ACHN (cell line): ENCODE measurements at regions not wholly inside any gene's neighbourhood (a gene's known extent, or its start where the extent isn't known, plus 50 kb on each side); places are given as distances from the start of the nearest gene placed in this dataset.

Experiments
- DNase-seq: peaks from one replicate; pipeline ENCODE4 v3.0.0-alpha.2; 2015
- in situ Hi-C: cut with HindIII; loops from 2 replicates; pipeline ENCODE4 v1.10.0; 2017; ENCODE audit warnings: low sequenced_read_pairs, low pct_ligation_motif_present, low pct_unique_long_range_greater_than_20kb

- in situ Hi-C loops, result no loop called here
- no peak for DNase-seq
These were observed 205.0 kb upstream of the SASH1 start for GRCh38 chr6:148137652-148138051.

GRCh38 chr6:148138573-148138972, 204.1 kb upstream of the SASH1 start:
- no peak for DNase-seq
- in situ Hi-C loops, result no loop called here

GRCh38 chr6:148140772-148141557, 201.7 kb upstream of the SASH1 start:
- DNase-seq, result no peak
- in situ Hi-C loops, result no loop called here

DNA sequence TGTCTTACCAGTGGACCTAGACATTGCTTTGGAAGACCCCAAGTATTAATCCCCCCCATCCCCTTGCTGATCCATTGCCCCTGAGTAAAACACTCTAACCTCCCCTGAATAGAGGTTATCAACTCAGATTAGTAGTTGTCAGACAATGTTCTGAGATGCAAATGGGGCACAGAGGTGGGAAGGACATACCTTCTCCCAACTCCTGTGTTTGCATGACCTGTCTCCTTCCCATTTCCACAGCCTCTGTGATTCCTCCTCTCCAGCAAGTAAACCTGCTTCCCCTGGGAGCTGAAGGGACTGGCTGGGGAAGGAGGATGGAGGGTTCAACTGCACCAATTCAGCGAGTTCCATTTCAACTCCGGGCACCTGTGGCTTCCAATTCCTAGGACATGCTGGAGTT, 199.8 kb upstream of the SASH1 start:
- in situ Hi-C loops, result no loop called here

DNA sequence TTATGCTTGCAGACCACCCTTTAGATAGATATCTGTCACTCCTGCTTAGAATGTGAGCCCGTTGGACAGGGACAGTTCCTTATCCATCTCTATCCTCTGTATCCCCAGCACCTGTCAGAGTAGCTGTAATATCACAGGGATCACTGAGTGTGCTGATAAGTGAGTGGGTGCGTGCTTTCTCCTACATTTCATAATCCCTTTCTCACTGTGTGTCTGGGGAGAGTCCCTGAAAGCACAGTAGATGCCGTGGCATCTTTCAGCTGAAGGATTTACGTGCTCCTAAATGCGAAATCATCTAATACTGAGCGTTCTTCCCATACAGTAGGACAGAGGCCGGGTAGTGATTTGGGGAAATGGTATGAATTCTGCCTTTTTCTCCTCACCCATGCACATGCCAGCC, 198.9 kb upstream of the SASH1 start:
- no peak for DNase-seq
- in situ Hi-C loops, result no loop called here

More for the DNA sequence above, 199.8 kb upstream of the SASH1 start:
- no peak for DNase-seq

DNA sequence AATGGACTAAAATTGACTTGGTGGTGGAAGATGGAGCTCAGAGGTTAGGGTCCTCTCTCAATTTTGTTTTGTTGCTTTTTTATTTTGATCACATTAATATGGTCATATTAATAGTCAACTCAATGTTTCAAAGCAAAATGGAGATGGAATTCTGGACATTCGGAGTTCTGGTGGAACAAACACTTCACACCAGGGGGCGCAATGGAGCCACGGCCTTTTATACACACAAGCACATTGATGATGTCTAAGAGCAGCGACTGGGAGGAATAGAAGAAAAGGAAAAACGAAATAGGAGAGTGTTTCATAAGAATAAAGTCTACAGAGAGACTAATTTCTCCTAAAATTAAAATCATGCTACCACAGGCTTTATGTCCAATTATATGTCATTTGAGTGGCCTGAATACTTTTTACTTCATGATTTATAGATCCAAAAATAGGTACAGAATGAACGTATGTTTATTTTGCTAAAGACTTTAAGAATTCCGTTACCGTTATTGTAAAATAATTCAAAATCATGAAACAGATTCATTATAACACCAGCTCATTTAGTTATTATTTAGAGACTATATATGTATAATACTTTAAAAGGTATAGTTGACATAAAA, 197.6 kb upstream of the SASH1 start:
- in situ Hi-C loops, result no loop called here
- DNase-seq, result peak; percentile 70

DNA sequence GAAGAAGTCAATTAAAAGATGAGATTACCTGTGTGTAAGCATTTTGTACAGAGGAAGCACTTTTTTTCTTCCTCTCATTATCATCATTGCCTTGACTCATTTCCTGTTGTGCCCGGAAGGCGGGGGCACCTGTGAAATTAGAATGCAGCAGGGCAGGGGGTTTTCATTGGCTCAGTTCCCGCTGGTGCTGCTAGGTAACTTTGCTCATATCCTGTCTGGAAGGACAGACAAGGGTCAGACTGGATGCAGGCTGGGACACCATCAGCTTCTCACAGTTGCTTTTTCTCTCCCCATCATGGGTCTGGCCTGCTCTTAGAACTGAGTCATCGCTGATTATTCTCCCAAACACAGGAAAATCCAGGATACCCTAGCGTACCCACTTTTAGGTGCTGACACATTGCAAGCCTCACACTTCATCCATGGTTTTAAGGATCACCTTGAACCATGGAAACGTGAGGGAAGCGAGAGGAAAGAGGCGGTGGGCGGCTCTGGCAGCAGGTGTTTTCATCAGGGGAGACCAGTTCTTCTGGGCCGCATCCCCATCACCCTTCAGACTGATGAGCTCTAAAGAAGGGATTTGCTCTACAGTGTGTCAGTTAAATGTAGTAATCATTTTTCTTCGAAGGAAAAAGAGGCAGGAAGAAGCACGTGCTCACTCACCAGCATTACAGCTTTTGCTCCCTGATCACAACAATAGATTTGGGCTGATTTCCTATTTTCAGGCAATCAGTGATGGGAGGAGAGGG, 195.7 kb upstream of the SASH1 start:
- in situ Hi-C loops, result no loop called here
- no peak for DNase-seq

GRCh38 chr6:148147463-148147830, 195.2 kb upstream of the SASH1 start:
- in situ Hi-C loops, result no loop called here
- DNase-seq, result no peak

DNA sequence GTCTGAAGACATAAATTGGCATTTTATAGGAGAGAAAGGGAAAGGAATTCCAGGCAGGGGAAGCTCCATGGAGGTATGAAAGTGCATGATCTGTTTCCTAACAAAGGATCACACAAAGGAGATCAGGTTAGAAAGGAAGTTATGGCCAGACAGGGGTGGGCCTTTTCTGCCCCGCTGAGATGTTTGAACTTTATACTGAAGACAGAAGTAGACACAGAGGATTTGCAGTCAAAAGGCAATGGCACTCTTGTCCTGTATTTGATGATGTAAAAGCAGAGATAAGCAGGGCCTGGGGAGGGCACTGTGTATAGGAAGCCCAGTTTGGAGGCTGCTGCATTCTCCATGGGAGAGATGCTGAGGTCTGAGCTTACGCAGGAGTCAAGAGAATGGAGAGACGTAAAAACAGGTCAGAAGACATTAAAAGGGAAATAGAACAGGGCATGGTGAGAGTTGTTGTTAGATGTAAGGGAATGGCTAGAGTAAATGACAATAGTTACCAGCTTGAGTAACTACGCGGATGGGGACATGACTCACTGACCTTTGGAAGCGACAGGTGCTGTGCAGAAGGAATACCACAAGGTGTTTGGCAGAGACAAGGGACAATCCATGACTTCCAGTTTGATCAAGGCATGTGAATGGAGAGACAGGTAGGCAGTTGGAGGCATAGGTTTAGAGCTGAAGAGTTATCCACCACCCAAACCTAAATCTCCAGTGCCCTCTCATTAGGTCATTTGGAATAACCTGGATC, 190.6 kb upstream of the SASH1 start:
- no peak for DNase-seq
- in situ Hi-C loops, result no loop called here

- DNase-seq, result no peak
- in situ Hi-C loops, result no loop called here
These were observed 188.0 kb upstream of the SASH1 start for GRCh38 chr6:148154668-148155067.

GRCh38 chr6:148155293-148155692, 187.3 kb upstream of the SASH1 start:
- no peak for DNase-seq
- in situ Hi-C loops, result no loop called here

DNA sequence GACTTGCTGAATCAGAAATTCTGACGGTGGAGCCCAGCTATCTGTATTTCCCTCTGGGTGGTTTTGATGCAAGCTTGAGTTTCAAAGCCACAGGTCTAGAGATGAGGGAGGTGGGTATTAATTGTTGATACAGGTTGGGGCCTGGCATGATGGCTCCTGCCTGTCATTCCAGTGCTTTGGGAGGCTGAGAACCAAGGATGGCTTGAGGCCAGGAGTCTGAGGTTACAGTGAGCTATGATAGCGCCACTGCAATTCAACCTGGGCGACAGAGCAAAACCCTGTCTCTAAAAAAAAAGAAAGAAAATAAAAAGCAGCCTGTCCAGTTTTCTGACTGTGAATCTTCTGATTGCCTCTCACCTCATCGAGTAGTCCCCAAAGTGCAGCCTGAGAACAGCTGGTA, 184.8 kb upstream of the SASH1 start:
- in situ Hi-C loops, result no loop called here
- DNase-seq, result no peak

DNA sequence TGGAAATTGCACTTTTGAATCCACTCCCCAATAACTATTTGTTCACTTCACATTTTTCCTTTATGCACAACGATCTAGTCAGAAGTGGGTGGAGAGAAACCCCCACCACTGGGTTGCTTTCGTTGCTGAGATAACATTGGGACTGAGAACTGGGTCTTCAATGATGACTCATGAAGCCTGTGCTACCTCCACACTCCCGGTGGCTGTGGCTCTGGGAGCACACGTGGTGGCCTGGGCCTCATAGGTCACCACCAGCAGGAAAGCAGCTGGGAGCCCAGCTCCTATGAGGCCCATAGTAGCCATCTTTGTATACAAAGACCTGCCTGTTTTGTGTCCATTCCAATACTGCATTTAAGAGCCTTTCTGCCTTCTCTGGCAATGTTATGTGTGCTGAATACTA, 178.0 kb upstream of the SASH1 start:
- DNase-seq, result no peak
- in situ Hi-C loops, result no loop called here

DNA sequence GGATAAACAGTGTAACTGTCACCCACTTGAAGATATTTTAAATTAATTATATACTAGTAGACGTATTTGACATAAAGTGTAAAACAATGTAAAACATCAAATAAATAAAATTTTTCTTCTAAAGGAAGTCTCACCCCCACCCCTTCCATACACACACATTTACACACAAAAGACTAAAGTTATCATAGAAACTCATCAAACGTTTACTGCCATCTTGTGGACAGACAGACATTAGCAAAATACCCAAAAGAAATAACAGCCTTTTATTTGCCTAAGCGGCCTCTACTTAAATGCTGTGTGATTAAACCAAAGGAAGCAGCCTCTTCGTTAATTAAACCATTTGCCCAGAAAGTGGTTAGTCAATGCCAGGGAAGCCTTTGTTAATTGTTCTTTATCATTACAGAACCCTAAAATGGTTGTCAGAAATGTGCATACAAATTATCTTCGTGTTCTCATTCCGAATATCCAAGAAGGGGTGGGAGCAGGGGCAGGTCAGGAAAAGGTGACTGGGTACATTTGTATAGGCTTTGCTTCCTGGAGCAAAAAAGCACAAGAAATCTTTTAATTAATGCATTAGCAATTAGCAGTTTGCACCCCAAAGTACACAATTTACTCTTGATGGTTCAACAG, 176.2 kb upstream of the SASH1 start:
- in situ Hi-C loops, result no loop called here
- DNase-seq, result peak; percentile 51

DNA sequence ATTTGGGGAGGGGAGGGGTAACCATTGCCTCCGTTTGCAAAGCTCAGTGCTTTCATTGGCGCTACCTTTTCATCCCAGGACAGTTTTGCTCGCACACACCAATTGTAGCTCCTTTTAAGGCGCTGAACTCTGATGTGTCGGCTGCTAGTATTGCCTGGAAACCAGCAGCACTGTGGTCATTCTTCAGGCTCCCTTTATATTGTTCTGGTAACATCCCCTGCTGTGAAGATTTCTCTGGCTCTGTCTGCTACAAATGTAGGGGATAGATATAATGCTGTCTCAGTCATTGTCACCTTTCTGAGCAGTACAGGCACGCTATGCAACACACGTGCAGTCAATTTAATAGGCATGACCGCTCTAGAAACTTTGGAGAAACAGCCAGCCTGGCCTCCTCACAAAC, 172.9 kb upstream of the SASH1 start:
- DNase-seq, result no peak
- in situ Hi-C loops, result no loop called here

DNA sequence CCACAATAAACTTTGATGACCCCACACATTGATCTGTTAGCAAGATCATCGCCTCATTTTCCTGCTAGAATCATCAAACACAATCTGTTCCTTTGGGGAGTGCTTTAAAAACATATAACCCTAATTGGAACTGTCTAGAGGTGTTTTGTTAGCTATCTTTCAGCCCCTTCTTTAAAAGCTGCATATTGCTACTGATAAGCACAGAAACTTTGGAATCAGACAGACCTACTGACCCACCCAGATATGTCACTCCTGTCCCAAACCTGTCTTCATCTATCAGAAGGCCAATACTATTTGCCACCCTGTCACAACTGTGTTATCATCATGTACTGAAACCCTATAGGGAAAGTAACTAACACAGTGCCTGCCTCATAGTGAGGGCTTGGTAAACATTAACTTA, 172.4 kb upstream of the SASH1 start:
- in situ Hi-C loops, result no loop called here
- no peak for DNase-seq

DNA sequence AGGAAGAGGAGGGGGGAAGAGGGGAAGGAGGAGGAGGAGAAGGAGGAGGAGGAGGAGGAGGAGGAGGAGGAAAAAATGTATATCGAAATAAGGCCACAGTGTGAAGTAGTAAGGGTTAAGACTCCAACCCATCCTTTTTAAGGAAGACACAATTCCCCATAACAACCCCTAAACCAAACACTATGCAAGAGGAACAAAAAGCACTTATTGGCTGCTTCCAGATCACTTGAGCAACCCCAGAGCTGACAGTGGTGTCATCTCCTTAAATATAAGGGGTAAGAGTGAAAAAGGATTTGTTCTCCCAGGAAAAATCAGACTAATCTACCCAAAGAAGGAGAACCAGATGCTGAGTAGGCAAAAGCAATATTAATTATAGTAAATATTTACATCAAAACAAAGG, 169.1 kb upstream of the SASH1 start:
- DNase-seq, result no peak
- in situ Hi-C loops, result no loop called here

- no peak for DNase-seq
- in situ Hi-C loops, result no loop called here
These were observed 167.0 kb upstream of the SASH1 start for GRCh38 chr6:148175550-148176188.
